ENCODE measurements at regions not wholly inside any gene's neighbourhood (a gene's known extent, or its start where the extent isn't known, plus 50 kb on each side); places are given as distances from the start of the nearest gene placed in this dataset.

GRCh38 chr12:90069711-90070110, 361.1 kb upstream of the ATP2B1 start:
- TF ChIP-seq, protein P1, sequence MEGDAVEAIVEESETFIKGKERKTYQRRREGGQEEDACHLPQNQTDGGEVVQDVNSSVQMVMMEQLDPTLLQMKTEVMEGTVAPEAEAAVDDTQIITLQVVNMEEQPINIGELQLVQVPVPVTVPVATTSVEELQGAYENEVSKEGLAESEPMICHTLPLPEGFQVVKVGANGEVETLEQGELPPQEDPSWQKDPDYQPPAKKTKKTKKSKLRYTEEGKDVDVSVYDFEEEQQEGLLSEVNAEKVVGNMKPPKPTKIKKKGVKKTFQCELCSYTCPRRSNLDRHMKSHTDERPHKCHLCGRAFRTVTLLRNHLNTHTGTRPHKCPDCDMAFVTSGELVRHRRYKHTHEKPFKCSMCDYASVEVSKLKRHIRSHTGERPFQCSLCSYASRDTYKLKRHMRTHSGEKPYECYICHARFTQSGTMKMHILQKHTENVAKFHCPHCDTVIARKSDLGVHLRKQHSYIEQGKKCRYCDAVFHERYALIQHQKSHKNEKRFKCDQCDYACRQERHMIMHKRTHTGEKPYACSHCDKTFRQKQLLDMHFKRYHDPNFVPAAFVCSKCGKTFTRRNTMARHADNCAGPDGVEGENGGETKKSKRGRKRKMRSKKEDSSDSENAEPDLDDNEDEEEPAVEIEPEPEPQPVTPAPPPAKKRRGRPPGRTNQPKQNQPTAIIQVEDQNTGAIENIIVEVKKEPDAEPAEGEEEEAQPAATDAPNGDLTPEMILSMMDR (IDR thresholded peaks at IDR 0.05; ENCODE audit: poor library complexity, severe bottlenecking), result no peak
- no peak for TF ChIP-seq TAF1 (IDR thresholded peaks at IDR 0.05; ENCODE audit: low read depth)
- TF ChIP-seq EP300 (conservative IDR thresholded peaks at IDR 0.05; ENCODE audit: poor library complexity, severe bottlenecking), result no peak
- no peak for TF ChIP-seq EZH2 (IDR thresholded peaks at IDR 0.05; ENCODE audit: borderline replicate concordance, insufficient read depth, low read length, poor library complexity, severe bottlenecking)
- no peak for TF ChIP-seq REST (IDR thresholded peaks at IDR 0.05; ENCODE audit: borderline replicate concordance)
- TF ChIP-seq MXI1 (conservative IDR thresholded peaks at IDR 0.05; ENCODE audit: poor library complexity, severe bottlenecking), result no peak

All from neural cell (in vitro differentiated cells).